Naive thymus-derived CD8-positive, alpha-beta T cell (primary cell): ENCODE measurements at regions not wholly inside any gene's neighbourhood (a gene's known extent, or its start where the extent isn't known, plus 50 kb on each side); places are given as distances from the start of the nearest gene placed in this dataset.

Experiments used
- ATAC-seq, 2 donors: fragments of 150-1000 bp; cut with Tn5 transposase in 1 of 2; sonication (Bioruptor Pico), chemical (Tn5 transposase) in 1 of 2; 1 replicate in 1 of 2; 2 replicates in 1 of 2; pipeline ENCODE4 v1.10.0; 2021; ENCODE audit warnings: mild to moderate bottlenecking in 2 of 2, moderate library complexity in 2 of 2
- POLR2A ChIA-PET: fragments of 350-600 bp; sonication (Branson Sonifier 250); formaldehyde crosslinking; loops from one replicate; lab custom pipeline; 2021; ENCODE audit warnings: antibody characterized with exemption; lab: Charles Lee
- DNase-seq, 10 donors: peaks; one replicate each; pipeline versions ENCODE4 v3.0.0 to v3.0.0-alpha.2; 2020 to 2022
- H3K27ac Mint-ChIP-seq, 10 donors: one replicate each; pipeline ENCODE4 v1.8.0; 2020 to 2022; ENCODE audit warnings: mild to moderate bottlenecking in 10 of 10, mixed read lengths in 10 of 10, moderate library complexity in 4 of 10, inconsistent platforms in 1 of 10
- H3K27me3 Mint-ChIP-seq, 5 donors: one replicate each; pipeline ENCODE4 v1.8.0; 2021 to 2022; ENCODE audit warnings: mixed read lengths in 5 of 5
- H3K36me3 Mint-ChIP-seq, 3 donors: one replicate each; pipeline ENCODE4 v1.8.0; 2020 to 2022; ENCODE audit warnings: mixed read lengths in 3 of 3, mild to moderate bottlenecking in 2 of 3, inconsistent platforms in 1 of 3
- H3K4me1 Mint-ChIP-seq, 4 donors: one replicate each; pipeline ENCODE4 v1.8.0; 2021 to 2022; ENCODE audit warnings: mixed read lengths in 4 of 4
- H3K4me3 Mint-ChIP-seq, 10 donors: one replicate each; pipeline ENCODE4 v1.8.0; 2020 to 2022; ENCODE audit warnings: mild to moderate bottlenecking in 10 of 10, mixed read lengths in 10 of 10, moderate library complexity in 6 of 10, inconsistent platforms in 1 of 10
- H3K9me3 Mint-ChIP-seq, 9 donors: one replicate each; pipeline ENCODE4 v1.8.0; 2020 to 2022; ENCODE audit warnings: mixed read lengths in 9 of 9, mild to moderate bottlenecking in 3 of 9, inconsistent platforms in 1 of 9, moderate library complexity in 1 of 9

GRCh38 chr16:25419681-25420080 is 162.0 kb upstream of the ZKSCAN2 start:
- Mint-ChIP-seq H3K4me3 (no peak overlapping the region), H3K27me3 (peaks cover 7 to 22% (median 11%) of the 10 kb centered on the region in 5 donors), H3K9me3 (no peaks in the 10 kb centered on the region), H3K36me3 (no peaks in the 10 kb centered on the region), H3K27ac (no peak overlapping the region), H3K4me1 (no peaks in the 10 kb centered on the region)
- ATAC-seq (no peak), DNase-seq (no peak)
- POLR2A ChIA-PET = no interaction called here

GRCh38 chr16:25419153-25419552 is 161.5 kb upstream of the ZKSCAN2 start:
- DNase-seq (no peak), ATAC-seq (no peak)
- POLR2A ChIA-PET = no interaction called here
- Mint-ChIP-seq H3K9me3 (no peaks in the 10 kb centered on the region), H3K4me1 (no peaks in the 10 kb centered on the region), H3K36me3 (no peaks in the 10 kb centered on the region), H3K27me3 (peaks cover 7 to 21% (median 11%) of the 10 kb centered on the region in 5 donors), H3K27ac (no peak overlapping the region), H3K4me3 (no peak overlapping the region)

- DNase-seq = no peak
- Mint-ChIP-seq H3K4me3 (no peak overlapping the region), H3K27me3 (peaks cover 0 to 2% (median 0%) of the 10 kb centered on the region in 5 donors), H3K27ac (no peak overlapping the region), H3K36me3 (no peaks in the 10 kb centered on the region), H3K4me1 (no peaks in the 10 kb centered on the region), H3K9me3 (no peaks in the 10 kb centered on the region)
- ATAC-seq = no peak
- POLR2A ChIA-PET = no interaction called here
Measured at GRCh38 chr16:25416002-25416401, 158.4 kb upstream of the ZKSCAN2 start.

GRCh38 chr16:25413975-25414374 is 156.3 kb upstream of the ZKSCAN2 start:
- ATAC-seq = no peak
- POLR2A ChIA-PET = no interaction called here

GRCh38 chr16:25413133-25413532 is 155.5 kb upstream of the ZKSCAN2 start:
- peaks cover 0 to 2% (median 0%) of the 10 kb centered on the region in 5 donors for H3K27me3 Mint-ChIP-seq
- ATAC-seq = no peak
- POLR2A ChIA-PET = no interaction called here
- no peak overlapping the region for H3K4me3 Mint-ChIP-seq
- no peaks in the 10 kb centered on the region for H3K36me3 Mint-ChIP-seq
- DNase-seq = no peak
- H3K4me1 Mint-ChIP-seq = no peaks in the 10 kb centered on the region
- H3K9me3 Mint-ChIP-seq = no peaks in the 10 kb centered on the region
- no peak overlapping the region for H3K27ac Mint-ChIP-seq

More at GRCh38 chr16:25413975-25414374, 156.3 kb upstream of the ZKSCAN2 start:
- DNase-seq = no peak
- Mint-ChIP-seq H3K4me3 (no peak overlapping the region), H3K4me1 (no peaks in the 10 kb centered on the region), H3K36me3 (no peaks in the 10 kb centered on the region), H3K27ac (no peak overlapping the region), H3K27me3 (peaks cover 0 to 2% (median 0%) of the 10 kb centered on the region in 5 donors), H3K9me3 (no peaks in the 10 kb centered on the region)

- no peak for ATAC-seq
- Mint-ChIP-seq H3K36me3 (no peaks in the 10 kb centered on the region), H3K27me3 (peaks cover 2 to 10% (median 3%) of the 10 kb centered on the region in 5 donors), H3K9me3 (no peaks in the 10 kb centered on the region), H3K4me3 (no peak overlapping the region), H3K4me1 (no peaks in the 10 kb centered on the region), H3K27ac (no peak overlapping the region)
- DNase-seq = no peak
- POLR2A ChIA-PET = no interaction called here
Measured at GRCh38 chr16:25411396-25412081, 153.9 kb upstream of the ZKSCAN2 start.

GRCh38 chr16:25403852-25404251 is 146.2 kb upstream of the ZKSCAN2 start:
- ATAC-seq (no peak), DNase-seq (no peak)
- no peaks in the 10 kb centered on the region for H3K4me1 Mint-ChIP-seq
- H3K27ac Mint-ChIP-seq = no peak overlapping the region
- H3K36me3 Mint-ChIP-seq = peaks cover 0 to 14% (median 2%) of the 10 kb centered on the region in 3 donors
- no peak overlapping the region for H3K4me3 Mint-ChIP-seq
- peaks cover 0 to 21% (median 14%) of the 10 kb centered on the region in 9 donors for H3K9me3 Mint-ChIP-seq
- H3K27me3 Mint-ChIP-seq = peaks cover 6 to 46% (median 22%) of the 10 kb centered on the region in 5 donors
- POLR2A ChIA-PET = no interaction called here

- POLR2A ChIA-PET = no interaction called here
- H3K4me3 Mint-ChIP-seq = no peak overlapping the region
- peaks cover 0 to 29% (median 12%) of the 10 kb centered on the region in 9 donors for H3K9me3 Mint-ChIP-seq
- H3K36me3 Mint-ChIP-seq = peaks cover 0 to 9% (median 2%) of the 10 kb centered on the region in 3 donors
- H3K27ac Mint-ChIP-seq = no peak overlapping the region
- DNase-seq (no peak), ATAC-seq (no peak)
- peaks cover 1 to 14% (median 6%) of the 10 kb centered on the region in 5 donors for H3K27me3 Mint-ChIP-seq
- H3K4me1 Mint-ChIP-seq = no peaks in the 10 kb centered on the region
Measured at GRCh38 chr16:25395528-25395927, 137.9 kb upstream of the ZKSCAN2 start.

GRCh38 chr16:25390761-25391160 is 133.1 kb upstream of the ZKSCAN2 start:
- H3K27ac Mint-ChIP-seq = no peak overlapping the region
- peaks cover 0 to 8% (median 0%) of the 10 kb centered on the region in 3 donors for H3K36me3 Mint-ChIP-seq
- no peak for DNase-seq
- no peaks in the 10 kb centered on the region for H3K4me1 Mint-ChIP-seq
- H3K27me3 Mint-ChIP-seq = peaks cover 8 to 32% (median 18%) of the 10 kb centered on the region in 5 donors
- no peak overlapping the region for H3K4me3 Mint-ChIP-seq
- POLR2A ChIA-PET = no interaction called here
- peaks cover 0 to 11% (median 4%) of the 10 kb centered on the region in 9 donors for H3K9me3 Mint-ChIP-seq
- no peak for ATAC-seq

GRCh38 chr16:25374556-25374955 is 116.9 kb upstream of the ZKSCAN2 start:
- no peaks in the 10 kb centered on the region for H3K36me3 Mint-ChIP-seq
- ATAC-seq (no peak), DNase-seq (no peak)
- peaks cover 5 to 16% (median 10%) of the 10 kb centered on the region in 5 donors for H3K27me3 Mint-ChIP-seq
- H3K4me1 Mint-ChIP-seq = peaks cover 0 to 2% (median 0%) of the 10 kb centered on the region in 4 donors
- H3K27ac Mint-ChIP-seq = no peak overlapping the region
- no peak overlapping the region for H3K4me3 Mint-ChIP-seq
- peaks cover 0 to 10% (median 0%) of the 10 kb centered on the region in 9 donors for H3K9me3 Mint-ChIP-seq
- POLR2A ChIA-PET = no interaction called here

- Mint-ChIP-seq H3K4me1 (peaks cover 0 to 2% (median 0%) of the 10 kb centered on the region in 4 donors), H3K27me3 (peaks cover 5 to 23% (median 8%) of the 10 kb centered on the region in 5 donors), H3K4me3 (no peak overlapping the region), H3K36me3 (peaks cover 0 to 4% (median 0%) of the 10 kb centered on the region in 3 donors), H3K27ac (no peak overlapping the region), H3K9me3 (peaks cover 0 to 6% (median 0%) of the 10 kb centered on the region in 9 donors)
- ATAC-seq = no peak
- POLR2A ChIA-PET = no interaction called here
- DNase-seq = no peak
Measured at GRCh38 chr16:25372716-25373115, 115.1 kb upstream of the ZKSCAN2 start.

- H3K4me3 Mint-ChIP-seq = no peak overlapping the region
- DNase-seq (no peak), ATAC-seq (no peak)
- peaks cover 0 to 5% (median 0%) of the 10 kb centered on the region in 4 donors for H3K4me1 Mint-ChIP-seq
- H3K36me3 Mint-ChIP-seq = peaks cover 0 to 4% (median 0%) of the 10 kb centered on the region in 3 donors
- H3K27me3 Mint-ChIP-seq = peaks cover 4 to 20% (median 6%) of the 10 kb centered on the region in 5 donors
- POLR2A ChIA-PET = no interaction called here
- no peak overlapping the region for H3K27ac Mint-ChIP-seq
- H3K9me3 Mint-ChIP-seq = peaks cover 0 to 6% (median 0%) of the 10 kb centered on the region in 9 donors
Measured at GRCh38 chr16:25371342-25371741, 113.7 kb upstream of the ZKSCAN2 start.

- Mint-ChIP-seq H3K4me1 (peaks cover 0 to 6% (median 0%) of the 10 kb centered on the region in 4 donors), H3K4me3 (no peak overlapping the region), H3K27ac (no peak overlapping the region), H3K9me3 (peaks cover 0 to 6% (median 0%) of the 10 kb centered on the region in 9 donors), H3K36me3 (peaks cover 0 to 4% (median 0%) of the 10 kb centered on the region in 3 donors), H3K27me3 (peaks cover 5 to 28% (median 8%) of the 10 kb centered on the region in 5 donors)
- ATAC-seq (no peak), DNase-seq (no peak)
- POLR2A ChIA-PET = no interaction called here
Measured at GRCh38 chr16:25370541-25370940, 112.9 kb upstream of the ZKSCAN2 start.
